Activated T-helper 1 cell treated with anti-CD3 and anti-CD28 coated beads, Interleukin-12 subunit alpha, Interleukin-12 subunit beta, Interleukin-2, Interleukin-4 antibody, amounts not matched to agents 30 ng/mL and 10 ng/mL and 1 ng/mL, durations not matched to agents 14 hours and 24 hours and 36 hours (primary cell): ENCODE measurements at regions not wholly inside any gene's neighbourhood (a gene's known extent, or its start where the extent isn't known, plus 50 kb on each side); places are given as distances from the start of the nearest gene placed in this dataset.

ENCODE experiments used
- DNase-seq: peaks from one replicate; pipeline ENCODE4 v3.0.0; 2021; ENCODE audit warnings: low spot score
- H3K27ac Mint-ChIP-seq: one replicate; pipeline ENCODE4 v1.8.0; 2021; ENCODE audit warnings: mild to moderate bottlenecking, mixed read lengths
- H3K27me3 Mint-ChIP-seq: one replicate; pipeline ENCODE4 v1.8.0; 2022; ENCODE audit warnings: mild to moderate bottlenecking, moderate library complexity, mixed read lengths; ENCODE audit not compliant: insufficient read depth
- H3K36me3 Mint-ChIP-seq: one replicate; pipeline ENCODE4 v1.8.0; 2021; ENCODE audit warnings: low read depth, mixed read lengths
- H3K4me1 Mint-ChIP-seq: one replicate; pipeline ENCODE4 v1.8.0; 2021; ENCODE audit warnings: low read depth, mixed read lengths
- H3K4me3 Mint-ChIP-seq: one replicate; pipeline ENCODE4 v1.8.0; 2021; ENCODE audit warnings: mild to moderate bottlenecking, moderate library complexity, mixed read lengths
- H3K9me3 Mint-ChIP-seq: one replicate; pipeline ENCODE4 v1.8.0; 2021; ENCODE audit warnings: mixed read lengths
- intact Hi-C: fragments of 100-400 bp; cut with micrococcal nuclease; formaldehyde crosslinking; loops from one replicate; pipeline ENCODE4 v1.15.1; 2024

DNA sequence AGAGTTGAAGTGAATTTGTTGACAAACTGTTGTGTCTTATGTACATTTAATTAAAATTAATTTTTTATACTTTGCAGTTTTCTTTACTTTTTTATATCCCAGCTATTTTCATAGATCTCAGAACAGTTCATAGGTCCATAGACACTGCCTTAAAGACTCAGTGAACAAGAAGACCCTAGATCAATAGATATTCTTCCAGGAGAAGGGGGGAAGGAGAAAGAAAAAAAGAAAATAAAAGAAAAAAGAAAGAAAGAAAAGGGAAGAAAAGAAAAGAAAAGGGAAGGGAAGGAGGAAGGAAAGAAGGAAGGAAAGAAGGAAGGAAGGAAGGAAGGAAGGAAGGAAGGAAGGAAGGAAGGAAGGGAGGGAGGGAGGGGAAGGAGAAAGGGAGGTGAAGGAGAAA, 130.8 kb downstream of the MAFB start:
- Mint-ChIP-seq H3K4me3 (no peak overlapping the region), H3K27ac (no peak overlapping the region), H3K9me3 (no peaks in the 10 kb centered on the region), H3K36me3 (no peaks in the 10 kb centered on the region), H3K4me1 (no peaks in the 10 kb centered on the region), H3K27me3 (no peaks in the 10 kb centered on the region)
- intact Hi-C loops = no loop called here
- no peak for DNase-seq

DNA sequence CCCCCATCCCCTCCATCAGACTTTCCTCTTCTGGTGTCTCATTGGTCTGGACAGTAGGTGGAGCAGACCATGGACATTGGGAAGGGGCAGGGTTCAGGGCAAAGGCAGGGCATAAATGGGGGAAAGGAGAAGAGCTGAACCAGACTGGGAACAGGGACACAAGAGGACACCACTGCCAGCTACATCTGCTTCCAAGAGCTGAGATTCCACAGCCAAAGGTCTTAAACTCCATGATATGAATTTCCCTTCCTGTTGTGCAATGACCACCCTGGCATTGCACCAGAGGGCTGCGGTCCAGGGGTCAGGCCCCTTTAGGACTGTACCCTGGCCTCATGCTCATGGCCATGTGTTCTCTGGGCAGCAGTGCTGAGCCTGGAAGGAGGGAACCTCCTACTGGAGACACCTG, 137.9 kb downstream of the MAFB start:
- Mint-ChIP-seq H3K27ac (no peak overlapping the region), H3K9me3 (no peaks in the 10 kb centered on the region), H3K4me1 (no peaks in the 10 kb centered on the region), H3K36me3 (no peaks in the 10 kb centered on the region), H3K4me3 (no peak overlapping the region), H3K27me3 (peaks cover 2% of the 10 kb centered on the region)
- intact Hi-C loops = no loop called here
- DNase-seq = no peak

DNA sequence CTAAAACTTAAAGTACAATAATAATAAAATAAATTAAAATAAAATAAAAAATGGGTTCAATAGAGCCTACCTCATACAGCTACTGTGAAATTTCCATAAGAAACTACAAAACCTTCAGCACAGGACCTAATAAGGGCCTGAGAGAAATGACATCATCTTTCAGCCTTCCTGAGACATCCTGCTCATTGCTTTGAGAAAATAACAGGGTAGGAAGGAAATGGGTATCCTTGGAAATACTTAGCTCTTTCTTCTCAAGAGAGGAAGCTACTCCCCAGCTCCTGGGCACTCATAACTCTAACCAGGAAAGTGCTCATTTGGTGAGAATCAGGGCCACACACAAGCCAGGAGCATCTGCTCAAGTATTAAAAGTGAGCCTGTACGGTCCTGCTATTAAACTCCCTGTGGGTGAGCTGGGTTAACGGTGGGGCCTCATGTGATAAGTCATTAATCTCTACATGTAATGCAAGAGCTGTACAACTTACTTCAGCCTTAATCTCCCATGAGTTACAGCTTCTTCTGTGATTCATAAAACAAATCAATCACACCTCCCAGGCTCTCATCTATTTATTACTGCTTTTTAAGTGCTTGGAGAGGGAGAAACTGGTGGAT, 141.4 kb downstream of the MAFB start:
- Mint-ChIP-seq H3K4me3 (no peak overlapping the region), H3K27ac (no peak overlapping the region), H3K4me1 (no peaks in the 10 kb centered on the region), H3K27me3 (peaks cover 2% of the 10 kb centered on the region), H3K36me3 (no peaks in the 10 kb centered on the region), H3K9me3 (no peaks in the 10 kb centered on the region)
- no peak for DNase-seq
- intact Hi-C loops = no loop called here

DNA sequence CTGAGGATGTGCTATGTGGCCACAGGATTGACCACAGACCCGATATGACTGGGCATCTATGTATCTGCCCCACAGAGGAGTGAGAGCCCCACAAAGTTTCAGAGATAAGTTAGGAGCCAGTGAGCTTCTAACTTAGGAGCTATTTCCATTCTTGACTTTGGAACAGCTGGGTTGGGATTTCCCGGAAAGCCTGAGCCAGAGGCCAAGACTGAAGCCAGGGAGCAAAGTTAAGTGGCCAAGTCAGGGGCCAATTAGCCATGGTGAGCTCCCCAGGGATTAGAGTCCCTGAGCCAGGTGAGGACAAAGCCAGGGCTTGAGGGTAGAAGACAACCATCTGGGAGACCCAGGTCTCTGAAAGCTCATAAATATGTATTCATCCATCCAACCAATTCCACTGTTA, 143.6 kb downstream of the MAFB start:
- Mint-ChIP-seq H3K4me1 (no peaks in the 10 kb centered on the region), H3K27ac (no peak overlapping the region), H3K36me3 (no peaks in the 10 kb centered on the region), H3K27me3 (peaks cover 2% of the 10 kb centered on the region), H3K9me3 (no peaks in the 10 kb centered on the region), H3K4me3 (no peak overlapping the region)
- no peak for DNase-seq
- intact Hi-C loops = no loop called here

DNA sequence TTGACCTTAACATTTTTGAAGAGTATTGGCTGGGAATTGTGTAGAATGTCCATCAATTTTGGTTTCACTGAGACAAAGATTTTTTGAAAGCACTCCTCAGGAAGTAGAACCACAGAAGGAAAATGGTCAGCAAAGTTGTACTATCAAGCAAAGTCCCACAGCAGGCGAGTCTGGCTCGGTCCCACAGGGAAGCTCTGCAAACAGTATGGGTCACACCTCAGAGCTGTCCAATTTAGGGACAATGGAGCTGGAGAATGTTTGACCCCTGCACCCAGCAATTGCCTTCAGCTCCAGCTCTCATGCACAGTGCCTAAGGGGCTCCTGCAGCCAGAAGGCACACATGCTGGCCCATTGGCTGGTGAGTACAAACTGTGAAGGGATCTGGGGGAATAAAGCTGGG, 147.0 kb downstream of the MAFB start:
- intact Hi-C loops = no loop called here
- Mint-ChIP-seq H3K4me3 (no peak overlapping the region), H3K36me3 (no peaks in the 10 kb centered on the region), H3K4me1 (no peaks in the 10 kb centered on the region), H3K27me3 (peaks cover 7% of the 10 kb centered on the region), H3K9me3 (no peaks in the 10 kb centered on the region), H3K27ac (no peak overlapping the region)
- no peak for DNase-seq

DNA sequence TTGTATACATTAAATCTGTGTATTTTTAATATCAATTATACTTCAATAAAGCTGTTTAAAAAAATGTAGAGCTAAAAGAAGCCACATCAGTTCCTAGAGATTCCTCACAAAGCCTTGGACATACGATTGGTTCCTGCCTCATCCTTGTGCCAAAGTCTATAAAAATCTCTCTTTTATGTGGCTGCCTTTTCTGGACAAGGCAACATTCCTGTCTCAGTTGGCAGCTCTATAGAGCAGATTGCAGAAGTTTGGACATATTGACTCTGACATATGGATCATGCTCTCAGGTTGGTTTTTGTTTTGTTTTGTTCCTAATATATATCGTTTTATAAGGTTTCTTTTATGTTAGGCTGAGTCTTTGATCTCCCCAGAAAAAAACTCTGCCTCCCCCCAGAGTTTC, 148.9 kb downstream of the MAFB start:
- H3K27me3 Mint-ChIP-seq = peaks cover 7% of the 10 kb centered on the region
- no peaks in the 10 kb centered on the region for H3K36me3 Mint-ChIP-seq
- no peak for DNase-seq
- intact Hi-C loops = no loop called here
- no peaks in the 10 kb centered on the region for H3K4me1 Mint-ChIP-seq
- no peak overlapping the region for H3K27ac Mint-ChIP-seq
- no peaks in the 10 kb centered on the region for H3K9me3 Mint-ChIP-seq
- no peak overlapping the region for H3K4me3 Mint-ChIP-seq

DNA sequence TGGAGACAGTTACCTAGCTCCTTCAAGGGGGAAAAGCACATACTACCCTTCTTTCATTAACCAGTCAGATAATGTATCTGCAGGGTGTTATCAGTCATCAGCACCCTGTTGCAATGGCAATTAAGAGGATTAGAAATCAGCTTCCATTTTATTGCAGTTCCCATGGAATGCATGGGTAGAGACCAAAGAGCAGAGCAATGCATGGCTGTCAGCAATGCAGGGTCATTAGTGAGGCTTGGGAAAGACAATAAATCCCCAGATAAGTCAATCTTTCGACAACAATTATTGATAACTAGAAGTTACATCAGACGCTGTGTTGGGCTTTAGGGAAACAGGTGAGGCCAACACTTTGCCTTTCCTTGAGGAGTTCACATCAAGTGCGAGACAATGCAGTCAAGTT, 150.9 kb downstream of the MAFB start:
- Mint-ChIP-seq H3K9me3 (no peaks in the 10 kb centered on the region), H3K36me3 (no peaks in the 10 kb centered on the region), H3K4me1 (no peaks in the 10 kb centered on the region), H3K4me3 (no peak overlapping the region), H3K27me3 (peaks cover 7% of the 10 kb centered on the region), H3K27ac (no peak overlapping the region)
- intact Hi-C loops = no loop called here
- no peak for DNase-seq

DNA sequence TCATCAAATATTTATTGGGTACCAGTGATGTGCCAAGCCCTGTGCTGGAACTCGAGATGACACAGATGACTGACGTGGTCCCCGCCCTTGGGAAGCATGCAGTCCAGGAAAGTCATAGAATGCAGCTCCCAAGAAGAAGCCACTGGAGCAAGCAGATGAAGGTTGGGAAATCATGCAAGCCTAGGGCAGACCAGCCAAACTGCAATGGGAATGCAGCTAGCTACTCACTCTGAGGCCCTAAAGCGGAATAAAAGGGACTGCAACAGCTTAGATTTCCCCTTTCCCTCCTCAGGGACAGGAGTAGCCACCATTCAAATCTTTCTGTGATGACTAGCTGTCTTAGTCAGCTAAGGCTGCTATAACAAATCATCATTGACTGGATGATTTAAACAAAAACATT, 152.2 kb downstream of the MAFB start:
- peaks cover 7% of the 10 kb centered on the region for H3K27me3 Mint-ChIP-seq
- no peak overlapping the region for H3K4me3 Mint-ChIP-seq
- no peaks in the 10 kb centered on the region for H3K4me1 Mint-ChIP-seq
- no peak for DNase-seq
- H3K27ac Mint-ChIP-seq = no peak overlapping the region
- intact Hi-C loops = no loop called here
- H3K9me3 Mint-ChIP-seq = peaks cover 12% of the 10 kb centered on the region
- no peaks in the 10 kb centered on the region for H3K36me3 Mint-ChIP-seq

DNA sequence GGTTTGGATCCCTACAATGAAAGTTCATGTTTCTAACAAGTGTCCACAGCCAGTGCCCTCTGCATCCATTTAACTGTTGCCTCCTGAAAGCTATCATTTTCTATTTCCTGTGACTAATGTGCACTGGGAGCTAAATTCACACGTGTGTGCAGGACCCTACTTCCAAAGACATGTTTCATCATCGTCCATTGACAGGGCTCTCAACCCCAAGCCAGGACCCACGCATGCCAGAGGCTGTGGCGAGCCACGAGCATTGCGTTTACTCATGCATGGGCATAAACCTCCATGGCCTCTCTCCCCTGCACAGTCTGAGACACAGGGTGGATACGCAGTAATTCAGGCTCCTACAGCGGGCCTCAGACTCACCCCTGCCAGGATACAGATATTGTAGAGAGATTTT, 153.2 kb downstream of the MAFB start:
- no peak overlapping the region for H3K4me3 Mint-ChIP-seq
- no peak for DNase-seq
- intact Hi-C loops = no loop called here
- no peaks in the 10 kb centered on the region for H3K4me1 Mint-ChIP-seq
- H3K27me3 Mint-ChIP-seq = peaks cover 5% of the 10 kb centered on the region
- no peak overlapping the region for H3K27ac Mint-ChIP-seq
- peaks cover 18% of the 10 kb centered on the region for H3K9me3 Mint-ChIP-seq
- no peaks in the 10 kb centered on the region for H3K36me3 Mint-ChIP-seq

DNA sequence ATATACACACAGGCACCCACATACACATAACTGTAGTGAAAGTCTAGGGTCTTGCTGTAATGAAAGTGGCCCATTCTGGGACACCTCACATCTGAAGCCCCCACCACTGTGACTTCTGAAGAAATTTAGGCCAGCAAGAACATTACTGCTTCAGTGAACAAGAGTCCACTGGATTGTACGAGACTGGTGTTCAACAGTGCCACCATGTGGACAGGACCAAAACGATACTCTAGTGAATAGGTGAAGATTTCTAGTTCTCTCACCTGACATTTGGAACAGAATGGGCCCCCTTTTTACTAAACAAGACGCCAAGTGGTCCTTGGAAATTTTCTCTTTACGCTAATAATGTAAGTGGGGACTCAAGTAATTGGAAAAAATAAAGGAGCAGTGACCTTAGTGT, 156.9 kb downstream of the MAFB start:
- Mint-ChIP-seq H3K4me1 (no peaks in the 10 kb centered on the region), H3K9me3 (peaks cover 19% of the 10 kb centered on the region), H3K4me3 (no peak overlapping the region), H3K36me3 (no peaks in the 10 kb centered on the region), H3K27ac (no peak overlapping the region), H3K27me3 (no peaks in the 10 kb centered on the region)
- DNase-seq = no peak
- intact Hi-C loops = no loop called here

DNA sequence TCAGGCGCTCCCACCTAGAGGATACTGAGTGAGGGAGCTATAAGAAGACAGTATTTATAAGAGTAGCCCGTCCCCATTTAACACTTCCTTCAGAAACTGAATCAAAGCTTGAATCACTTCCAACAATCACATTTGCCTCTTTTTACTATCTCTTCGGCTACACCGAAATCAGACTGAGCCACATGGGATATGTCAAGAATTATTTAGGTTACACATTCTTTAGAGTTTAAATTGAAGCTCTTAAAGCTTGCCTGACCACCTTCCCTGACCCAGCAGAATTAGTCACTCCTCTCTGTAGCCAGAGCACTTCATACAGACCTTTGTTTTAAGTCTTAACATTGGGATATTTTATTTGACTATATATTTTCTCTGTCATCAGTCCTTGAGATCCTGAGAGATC, 163.7 kb downstream of the MAFB start:
- intact Hi-C loops = no loop called here
- H3K36me3 Mint-ChIP-seq = no peaks in the 10 kb centered on the region
- H3K27me3 Mint-ChIP-seq = peaks cover 2% of the 10 kb centered on the region
- no peaks in the 10 kb centered on the region for H3K4me1 Mint-ChIP-seq
- H3K9me3 Mint-ChIP-seq = peaks cover 11% of the 10 kb centered on the region
- H3K27ac Mint-ChIP-seq = no peak overlapping the region
- no peak for DNase-seq
- no peak overlapping the region for H3K4me3 Mint-ChIP-seq

DNA sequence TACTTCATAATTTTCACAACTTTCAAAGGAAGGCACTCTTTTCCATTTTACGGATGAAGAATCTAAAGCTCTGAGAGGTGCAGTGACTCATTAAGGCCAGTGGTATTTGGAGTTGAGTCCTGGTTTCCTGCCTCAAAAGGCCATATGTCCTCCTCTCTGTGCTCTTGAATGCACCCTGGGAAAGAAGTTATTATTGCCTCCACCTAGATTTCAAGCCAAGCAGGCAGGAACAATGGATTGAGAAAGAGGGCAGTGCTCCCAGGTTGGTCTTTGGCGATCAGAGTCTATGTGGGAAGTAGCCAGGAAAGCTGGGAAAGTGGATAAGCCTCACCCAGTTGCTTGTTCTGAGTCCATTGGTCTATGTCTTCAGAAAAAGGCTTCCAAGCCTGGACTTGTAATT, 165.0 kb downstream of the MAFB start:
- Mint-ChIP-seq H3K27ac (no peak overlapping the region), H3K36me3 (no peaks in the 10 kb centered on the region), H3K4me1 (no peaks in the 10 kb centered on the region), H3K4me3 (no peak overlapping the region), H3K27me3 (peaks cover 2% of the 10 kb centered on the region), H3K9me3 (peaks cover 11% of the 10 kb centered on the region)
- no peak for DNase-seq
- intact Hi-C loops = no loop called here

DNA sequence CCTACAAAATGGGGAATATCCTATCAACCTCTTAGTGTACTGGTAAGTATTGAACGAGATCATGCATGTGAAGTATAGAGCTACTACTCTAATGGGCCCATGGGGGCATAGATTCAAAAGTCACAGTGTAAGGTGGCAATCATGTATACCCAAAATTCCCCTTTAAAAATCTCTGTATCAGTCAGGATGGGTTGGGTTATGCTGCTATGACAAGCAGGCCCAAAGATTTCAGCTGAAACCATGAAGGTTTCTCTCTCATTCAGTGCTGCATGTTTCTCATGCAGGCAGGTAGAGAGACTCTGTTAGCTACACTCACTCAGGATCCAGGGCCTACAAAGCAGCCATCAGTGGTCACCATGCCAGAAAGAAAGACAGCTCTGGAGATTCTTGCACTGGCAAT, 166.6 kb downstream of the MAFB start:
- intact Hi-C loops = no loop called here
- Mint-ChIP-seq H3K4me3 (no peak overlapping the region), H3K27ac (no peak overlapping the region), H3K27me3 (peaks cover 2% of the 10 kb centered on the region), H3K9me3 (peaks cover 11% of the 10 kb centered on the region), H3K4me1 (no peaks in the 10 kb centered on the region), H3K36me3 (no peaks in the 10 kb centered on the region)
- no peak for DNase-seq

DNA sequence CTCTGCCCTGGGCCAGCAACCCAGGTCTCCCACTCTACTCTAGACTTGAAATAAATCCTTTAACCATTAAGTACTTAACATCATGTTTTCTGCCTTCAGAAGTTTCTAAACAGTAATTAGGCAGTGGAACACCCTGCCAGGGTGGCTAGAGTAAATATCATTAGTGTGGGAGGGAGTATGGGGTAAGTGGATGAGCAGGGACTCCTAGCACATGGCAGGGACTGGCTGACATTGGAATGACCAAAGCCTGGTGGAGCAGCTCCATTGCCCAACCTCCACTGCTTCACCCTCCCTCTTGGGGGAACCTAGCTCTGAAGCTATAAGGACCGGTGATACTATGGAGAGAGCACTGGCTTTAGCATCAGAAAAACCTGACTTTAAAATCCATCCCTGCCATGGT, 167.1 kb downstream of the MAFB start:
- intact Hi-C loops = no loop called here
- Mint-ChIP-seq H3K9me3 (peaks cover 11% of the 10 kb centered on the region), H3K36me3 (no peaks in the 10 kb centered on the region), H3K27ac (no peak overlapping the region), H3K4me3 (no peak overlapping the region), H3K4me1 (no peaks in the 10 kb centered on the region), H3K27me3 (peaks cover 2% of the 10 kb centered on the region)
- DNase-seq = no peak
